Right renal pelvis (tissue), 4 donors: ENCODE measurements at regions not wholly inside any gene's neighbourhood (a gene's known extent, or its start where the extent isn't known, plus 50 kb on each side); places are given as distances from the start of the nearest gene placed in this dataset.

Source experiments
- DNase-seq, 4 donors: peaks; one replicate each; pipeline ENCODE4 v3.0.0-alpha.2; 2013; ENCODE audit warnings: low read depth in 4 of 4, low spot score in 3 of 4, missing footprints in 1 of 4

GRCh38 chr2:147712051-147712450 is 132.8 kb upstream of the ACVR2A start:
- DNase-seq, result no peak

- no peak for DNase-seq
Measured at GRCh38 chr2:147711031-147711430, 133.8 kb upstream of the ACVR2A start.

- no peak for DNase-seq
Measured at GRCh38 chr2:147709655-147710054, 135.2 kb upstream of the ACVR2A start.

GRCh38 chr2:147703171-147703570 is 141.7 kb upstream of the ACVR2A start:
- DNase-seq, result no peak

GRCh38 chr2:147698166-147698565 is 146.7 kb upstream of the ACVR2A start:
- DNase-seq, result no peak

- DNase-seq, result no peak
Measured at GRCh38 chr2:147696426-147696825, 148.4 kb upstream of the ACVR2A start.

- no peak for DNase-seq
Measured at GRCh38 chr2:147689220-147689909, 155.5 kb upstream of the ACVR2A start.

- DNase-seq, result no peak
Measured at GRCh38 chr2:147688242-147688641, 156.6 kb upstream of the ACVR2A start.

- DNase-seq, result no peak
Measured at GRCh38 chr2:147686365-147686764, 158.5 kb upstream of the ACVR2A start.

GRCh38 chr2:147684903-147685302 is 159.9 kb upstream of the ACVR2A start:
- DNase-seq, result no peak

GRCh38 chr2:147683380-147683779 is 161.4 kb upstream of the ACVR2A start:
- DNase-seq, result no peak

- no peak for DNase-seq
Measured at GRCh38 chr2:147681093-147681492, 163.7 kb upstream of the ACVR2A start.

- no peak for DNase-seq
Measured at GRCh38 chr2:147679955-147680531, 164.8 kb upstream of the ACVR2A start.

- no peak for DNase-seq
Measured at GRCh38 chr2:147679191-147679954, 165.5 kb upstream of the ACVR2A start.

- no peak for DNase-seq
Measured at GRCh38 chr2:147665105-147665504, 179.7 kb upstream of the ACVR2A start.

- no peak for DNase-seq
Measured at GRCh38 chr2:147663962-147664361, 180.9 kb upstream of the ACVR2A start.

- no peak for DNase-seq
Measured at GRCh38 chr2:147663153-147663961, 181.5 kb upstream of the ACVR2A start.

GRCh38 chr2:147662221-147662620 is 182.6 kb upstream of the ACVR2A start:
- no peak for DNase-seq

GRCh38 chr2:147660680-147661079 is 184.1 kb upstream of the ACVR2A start:
- DNase-seq, result no peak

GRCh38 chr2:147659051-147659450 is 185.8 kb upstream of the ACVR2A start:
- no peak for DNase-seq
